ENCODE measurements at regions not wholly inside any gene's neighbourhood (a gene's known extent, or its start where the extent isn't known, plus 50 kb on each side); places are given as distances from the start of the nearest gene placed in this dataset.

DNA sequence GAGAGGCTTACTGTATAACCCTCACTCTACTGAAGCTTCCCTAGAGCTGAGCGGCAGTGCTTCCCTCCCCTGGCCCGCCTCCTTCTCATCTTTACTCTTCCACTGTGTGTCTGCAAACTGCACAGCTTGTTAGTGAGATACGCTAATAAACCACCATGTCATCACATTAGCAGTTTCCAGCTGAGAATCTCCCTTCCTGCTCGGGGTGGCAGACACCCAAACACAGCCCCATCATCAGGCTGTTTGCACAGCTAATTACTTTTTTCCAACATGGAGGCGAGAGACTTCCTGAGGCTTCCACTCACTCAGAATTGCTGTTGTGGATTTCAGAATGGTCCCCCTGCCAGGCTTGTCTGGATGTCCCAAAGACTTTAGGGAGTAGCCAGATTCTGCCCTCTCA lies 444.9 kb upstream of the SULF2 start:
- Histone ChIP-seq H3K4me1 (ENCODE audit: insufficient read depth, low read length, poor library complexity, severe bottlenecking) (no peaks in the 10 kb centered on the region), H3K36me3 (ENCODE audit: insufficient read depth, low read length) (no peaks in the 10 kb centered on the region), H2AFZ (ENCODE audit: low read length) (no peak overlapping the region), H3K79me2 (ENCODE audit: insufficient read depth, low read length) (no peaks in the 10 kb centered on the region), H3K9me2 (replicated peaks; ENCODE audit: low read depth, low read length) (no peaks in the 10 kb centered on the region), H3K4me2 (ENCODE audit: low read depth, low read length, poor library complexity, severe bottlenecking) (no peak overlapping the region), H3F3A (ENCODE audit: low read depth) (no peaks in the 10 kb centered on the region), H3K9me3 (ENCODE audit: insufficient read depth, low read depth, low read length) (peaks cover 5% of the 10 kb centered on the region; the same call in 1 of the 2 replicates), H3K27me3 (ENCODE audit: insufficient read depth, low read length, poor library complexity, severe bottlenecking) (no peaks in the 10 kb centered on the region), H3K4me3 (ENCODE audit: low read length, poor library complexity, severe bottlenecking) (no peak overlapping the region), H4K20me1 (ENCODE audit: insufficient read depth, low read length, poor library complexity, severe bottlenecking) (no peaks in the 10 kb centered on the region), H3K9ac (ENCODE audit: low read depth, low read length, poor library complexity, severe bottlenecking) (no peak overlapping the region)
- TF ChIP-seq, protein P1, sequence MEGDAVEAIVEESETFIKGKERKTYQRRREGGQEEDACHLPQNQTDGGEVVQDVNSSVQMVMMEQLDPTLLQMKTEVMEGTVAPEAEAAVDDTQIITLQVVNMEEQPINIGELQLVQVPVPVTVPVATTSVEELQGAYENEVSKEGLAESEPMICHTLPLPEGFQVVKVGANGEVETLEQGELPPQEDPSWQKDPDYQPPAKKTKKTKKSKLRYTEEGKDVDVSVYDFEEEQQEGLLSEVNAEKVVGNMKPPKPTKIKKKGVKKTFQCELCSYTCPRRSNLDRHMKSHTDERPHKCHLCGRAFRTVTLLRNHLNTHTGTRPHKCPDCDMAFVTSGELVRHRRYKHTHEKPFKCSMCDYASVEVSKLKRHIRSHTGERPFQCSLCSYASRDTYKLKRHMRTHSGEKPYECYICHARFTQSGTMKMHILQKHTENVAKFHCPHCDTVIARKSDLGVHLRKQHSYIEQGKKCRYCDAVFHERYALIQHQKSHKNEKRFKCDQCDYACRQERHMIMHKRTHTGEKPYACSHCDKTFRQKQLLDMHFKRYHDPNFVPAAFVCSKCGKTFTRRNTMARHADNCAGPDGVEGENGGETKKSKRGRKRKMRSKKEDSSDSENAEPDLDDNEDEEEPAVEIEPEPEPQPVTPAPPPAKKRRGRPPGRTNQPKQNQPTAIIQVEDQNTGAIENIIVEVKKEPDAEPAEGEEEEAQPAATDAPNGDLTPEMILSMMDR (conservative IDR thresholded peaks at IDR 0.05; ENCODE audit: low read length), result no peak
- no peak for TF ChIP-seq EZH2phosphoT487 (IDR thresholded peaks at IDR 0.05; ENCODE audit: borderline replicate concordance)

DNA sequence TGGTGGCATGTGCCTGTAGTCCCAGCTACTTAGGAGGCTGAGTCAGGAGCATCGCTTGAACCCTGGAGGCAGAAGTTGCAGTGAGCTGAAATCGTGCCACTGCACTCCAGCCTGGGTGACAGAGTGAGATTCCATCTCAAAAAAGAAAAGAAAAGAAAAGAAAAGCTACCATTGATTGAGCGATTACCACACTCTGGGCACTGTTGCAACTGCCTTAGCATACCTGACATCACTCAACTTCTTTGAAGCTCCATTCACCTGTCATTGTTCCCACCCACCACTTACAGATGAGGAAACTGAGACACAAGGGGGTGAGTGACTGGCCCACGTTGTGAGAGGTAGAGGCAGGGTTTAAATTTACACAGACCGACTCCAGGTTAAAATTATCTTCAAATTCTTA lies 442.1 kb upstream of the SULF2 start:
- Histone ChIP-seq H4K20me1 (ENCODE audit: insufficient read depth, low read length, poor library complexity, severe bottlenecking) (no peaks in the 10 kb centered on the region), H3K27me3 (ENCODE audit: insufficient read depth, low read length, poor library complexity, severe bottlenecking) (no peaks in the 10 kb centered on the region), H3K4me1 (ENCODE audit: insufficient read depth, low read length, poor library complexity, severe bottlenecking) (no peaks in the 10 kb centered on the region), H3K36me3 (ENCODE audit: insufficient read depth, low read length) (no peaks in the 10 kb centered on the region), H3K9ac (ENCODE audit: low read depth, low read length, poor library complexity, severe bottlenecking) (no peak overlapping the region), H3K9me2 (replicated peaks; ENCODE audit: low read depth, low read length) (no peaks in the 10 kb centered on the region), H2AFZ (ENCODE audit: low read length) (no peak overlapping the region), H3K79me2 (ENCODE audit: insufficient read depth, low read length) (no peaks in the 10 kb centered on the region), H3F3A (ENCODE audit: low read depth) (no peaks in the 10 kb centered on the region), H3K4me2 (ENCODE audit: low read depth, low read length, poor library complexity, severe bottlenecking) (no peak overlapping the region), H3K9me3 (ENCODE audit: insufficient read depth, low read depth, low read length) (peaks cover 7% of the 10 kb centered on the region; the same call in 1 of the 2 replicates), H3K4me3 (ENCODE audit: low read length, poor library complexity, severe bottlenecking) (no peak overlapping the region)
- TF ChIP-seq, protein P1 (conservative IDR thresholded peaks at IDR 0.05; ENCODE audit: low read length), result no peak
- no peak for TF ChIP-seq EZH2phosphoT487 (IDR thresholded peaks at IDR 0.05; ENCODE audit: borderline replicate concordance)

DNA sequence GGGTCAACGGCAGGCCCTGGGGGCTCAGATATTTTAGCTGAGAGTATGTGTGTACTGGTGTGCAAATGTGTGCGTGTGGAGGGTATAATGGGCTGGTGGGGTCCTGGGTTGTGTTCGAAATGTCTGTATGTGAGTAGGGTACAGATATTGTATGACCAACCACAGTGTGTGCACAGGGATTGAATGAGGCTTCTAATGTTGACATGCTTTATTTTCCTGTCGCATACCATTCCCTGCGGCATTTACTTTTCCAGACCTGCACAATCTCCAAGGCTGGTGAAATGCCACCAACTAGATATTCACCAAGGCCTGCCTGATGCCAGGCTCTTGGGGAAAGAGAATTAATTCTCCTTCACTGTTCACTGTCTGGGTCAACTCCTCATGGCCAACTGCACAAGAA lies 441.4 kb upstream of the SULF2 start:
- Histone ChIP-seq H3K4me1 (ENCODE audit: insufficient read depth, low read length, poor library complexity, severe bottlenecking) (no peaks in the 10 kb centered on the region), H3K4me2 (ENCODE audit: low read depth, low read length, poor library complexity, severe bottlenecking) (no peak overlapping the region), H3K9me3 (ENCODE audit: insufficient read depth, low read depth, low read length) (peaks cover 7% of the 10 kb centered on the region; the same call in 1 of the 2 replicates), H4K20me1 (ENCODE audit: insufficient read depth, low read length, poor library complexity, severe bottlenecking) (no peaks in the 10 kb centered on the region), H3K27me3 (ENCODE audit: insufficient read depth, low read length, poor library complexity, severe bottlenecking) (no peaks in the 10 kb centered on the region), H3K4me3 (ENCODE audit: low read length, poor library complexity, severe bottlenecking) (no peak overlapping the region), H3K79me2 (ENCODE audit: insufficient read depth, low read length) (no peaks in the 10 kb centered on the region), H2AFZ (ENCODE audit: low read length) (no peak overlapping the region), H3K9me2 (replicated peaks; ENCODE audit: low read depth, low read length) (no peaks in the 10 kb centered on the region), H3F3A (ENCODE audit: low read depth) (no peaks in the 10 kb centered on the region), H3K36me3 (ENCODE audit: insufficient read depth, low read length) (no peaks in the 10 kb centered on the region), H3K9ac (ENCODE audit: low read depth, low read length, poor library complexity, severe bottlenecking) (no peak overlapping the region)
- TF ChIP-seq, protein P1 (conservative IDR thresholded peaks at IDR 0.05; ENCODE audit: low read length), result no peak
- TF ChIP-seq EZH2phosphoT487 (IDR thresholded peaks at IDR 0.05; ENCODE audit: borderline replicate concordance), result no peak
